HL-60 (cell line): ENCODE measurements at regions not wholly inside any gene's neighbourhood (a gene's known extent, or its start where the extent isn't known, plus 50 kb on each side); places are given as distances from the start of the nearest gene placed in this dataset.

ENCODE experiments used
- GABPA ChIP-seq: IDR thresholded peaks from 2 replicates; pipeline ENCODE4 v1.6.1; 2012; ENCODE audit warnings: low read depth
- POLR2AphosphoS5 ChIP-seq: IDR thresholded peaks from 2 replicates; pipeline ENCODE4 v1.6.1; 2012; ENCODE audit warnings: low read depth
- TF ChIP-seq, protein P1 (sequence below): IDR thresholded peaks from one replicate; pipeline ENCODE4 v1.5.1; 2011; ENCODE audit warnings: low read length, control low read depth, inconsistent platforms; ENCODE audit not compliant: insufficient read depth
- TF ChIP-seq, protein P2 (sequence below): IDR thresholded peaks from 2 replicates; pipeline ENCODE4 v1.6.1; 2012; ENCODE audit warnings: low read depth; ENCODE audit not compliant: insufficient replicate concordance

DNA sequence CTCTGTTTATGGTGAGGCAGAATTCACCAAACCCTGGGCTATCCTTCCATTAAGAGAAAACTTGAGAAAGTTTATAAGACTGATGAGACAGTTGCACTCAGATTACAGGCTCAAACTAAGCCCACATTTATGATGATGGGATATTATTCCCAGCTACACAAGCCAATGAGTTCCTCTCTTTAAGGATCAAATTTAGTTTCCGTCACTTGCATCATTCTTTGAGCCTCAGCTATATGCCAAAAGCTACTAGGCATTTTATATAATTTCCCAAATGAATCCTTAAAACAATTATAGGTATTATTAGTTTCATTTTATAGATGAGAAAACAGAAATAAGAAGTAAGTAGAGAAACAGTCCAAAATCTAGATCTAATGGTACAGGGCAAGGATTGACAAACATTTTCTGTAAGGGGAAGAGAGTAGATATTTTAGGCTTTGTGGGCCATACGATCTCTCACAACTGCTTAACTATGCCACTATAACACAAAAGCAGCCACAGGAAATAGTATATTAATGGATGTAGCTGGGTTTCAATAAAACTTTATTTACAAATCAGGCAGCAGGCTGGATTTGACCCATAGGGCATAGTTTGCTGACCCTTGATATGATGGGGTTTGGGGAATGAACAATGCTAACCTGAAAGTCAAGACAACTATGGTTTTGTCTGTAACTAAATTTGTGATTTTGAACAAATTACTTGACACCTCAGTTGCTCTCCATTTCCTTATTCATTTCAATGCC is 91.8 kb upstream of the PLXNC1 start:
- TF ChIP-seq, protein P1, sequence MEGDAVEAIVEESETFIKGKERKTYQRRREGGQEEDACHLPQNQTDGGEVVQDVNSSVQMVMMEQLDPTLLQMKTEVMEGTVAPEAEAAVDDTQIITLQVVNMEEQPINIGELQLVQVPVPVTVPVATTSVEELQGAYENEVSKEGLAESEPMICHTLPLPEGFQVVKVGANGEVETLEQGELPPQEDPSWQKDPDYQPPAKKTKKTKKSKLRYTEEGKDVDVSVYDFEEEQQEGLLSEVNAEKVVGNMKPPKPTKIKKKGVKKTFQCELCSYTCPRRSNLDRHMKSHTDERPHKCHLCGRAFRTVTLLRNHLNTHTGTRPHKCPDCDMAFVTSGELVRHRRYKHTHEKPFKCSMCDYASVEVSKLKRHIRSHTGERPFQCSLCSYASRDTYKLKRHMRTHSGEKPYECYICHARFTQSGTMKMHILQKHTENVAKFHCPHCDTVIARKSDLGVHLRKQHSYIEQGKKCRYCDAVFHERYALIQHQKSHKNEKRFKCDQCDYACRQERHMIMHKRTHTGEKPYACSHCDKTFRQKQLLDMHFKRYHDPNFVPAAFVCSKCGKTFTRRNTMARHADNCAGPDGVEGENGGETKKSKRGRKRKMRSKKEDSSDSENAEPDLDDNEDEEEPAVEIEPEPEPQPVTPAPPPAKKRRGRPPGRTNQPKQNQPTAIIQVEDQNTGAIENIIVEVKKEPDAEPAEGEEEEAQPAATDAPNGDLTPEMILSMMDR, result no peak
- TF ChIP-seq, protein P2, sequence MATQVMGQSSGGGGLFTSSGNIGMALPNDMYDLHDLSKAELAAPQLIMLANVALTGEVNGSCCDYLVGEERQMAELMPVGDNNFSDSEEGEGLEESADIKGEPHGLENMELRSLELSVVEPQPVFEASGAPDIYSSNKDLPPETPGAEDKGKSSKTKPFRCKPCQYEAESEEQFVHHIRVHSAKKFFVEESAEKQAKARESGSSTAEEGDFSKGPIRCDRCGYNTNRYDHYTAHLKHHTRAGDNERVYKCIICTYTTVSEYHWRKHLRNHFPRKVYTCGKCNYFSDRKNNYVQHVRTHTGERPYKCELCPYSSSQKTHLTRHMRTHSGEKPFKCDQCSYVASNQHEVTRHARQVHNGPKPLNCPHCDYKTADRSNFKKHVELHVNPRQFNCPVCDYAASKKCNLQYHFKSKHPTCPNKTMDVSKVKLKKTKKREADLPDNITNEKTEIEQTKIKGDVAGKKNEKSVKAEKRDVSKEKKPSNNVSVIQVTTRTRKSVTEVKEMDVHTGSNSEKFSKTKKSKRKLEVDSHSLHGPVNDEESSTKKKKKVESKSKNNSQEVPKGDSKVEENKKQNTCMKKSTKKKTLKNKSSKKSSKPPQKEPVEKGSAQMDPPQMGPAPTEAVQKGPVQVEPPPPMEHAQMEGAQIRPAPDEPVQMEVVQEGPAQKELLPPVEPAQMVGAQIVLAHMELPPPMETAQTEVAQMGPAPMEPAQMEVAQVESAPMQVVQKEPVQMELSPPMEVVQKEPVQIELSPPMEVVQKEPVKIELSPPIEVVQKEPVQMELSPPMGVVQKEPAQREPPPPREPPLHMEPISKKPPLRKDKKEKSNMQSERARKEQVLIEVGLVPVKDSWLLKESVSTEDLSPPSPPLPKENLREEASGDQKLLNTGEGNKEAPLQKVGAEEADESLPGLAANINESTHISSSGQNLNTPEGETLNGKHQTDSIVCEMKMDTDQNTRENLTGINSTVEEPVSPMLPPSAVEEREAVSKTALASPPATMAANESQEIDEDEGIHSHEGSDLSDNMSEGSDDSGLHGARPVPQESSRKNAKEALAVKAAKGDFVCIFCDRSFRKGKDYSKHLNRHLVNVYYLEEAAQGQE, result no peak
- no peak for TF ChIP-seq POLR2AphosphoS5
- TF ChIP-seq GABPA, result no peak
